ENCODE measurements at regions not wholly inside any gene's neighbourhood (a gene's known extent, or its start where the extent isn't known, plus 50 kb on each side); places are given as distances from the start of the nearest gene placed in this dataset.

DNA sequence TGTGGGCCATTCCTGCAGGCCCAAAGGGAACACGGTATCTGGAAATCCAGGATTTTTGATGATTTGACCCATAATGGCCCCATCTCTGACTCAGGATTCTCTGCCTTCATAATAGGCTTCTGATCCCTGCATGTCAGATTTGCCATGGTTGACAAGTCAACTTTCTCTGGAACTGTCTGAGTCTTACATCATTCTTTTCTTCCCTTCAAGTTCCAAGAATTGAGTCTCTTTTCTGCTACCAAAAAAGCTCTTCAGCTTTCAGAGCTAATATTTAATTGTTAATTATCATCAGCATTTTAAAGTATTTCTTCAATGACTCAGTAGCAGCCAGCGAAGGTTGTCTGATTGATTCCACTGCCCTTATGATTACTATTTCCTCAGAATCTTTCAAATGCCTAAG is 244.4 kb upstream of the COL8A1 start:
- no peak for TF ChIP-seq CTCF (IDR thresholded peaks at IDR 0.05; ENCODE audit: poor library complexity)
- no peak for TF ChIP-seq EZH2 (IDR thresholded peaks at IDR 0.05; ENCODE audit: borderline replicate concordance)
